HG03432 (cell line): ENCODE measurements at regions not wholly inside any gene's neighbourhood (a gene's known extent, or its start where the extent isn't known, plus 50 kb on each side); places are given as distances from the start of the nearest gene placed in this dataset.
"Not testable (repeated sequence)": the region's sequence is repeated elsewhere in the genome, so short reads cannot be mapped to it uniquely, and the experiment has no call there.

ENCODE experiments used
- ATAC-seq: cut with Tn5 transposase; IDR thresholded peaks from one replicate; pipeline ENCODE4 v1.9.1; 2021; ENCODE audit warnings: mild to moderate bottlenecking, moderate library complexity; ENCODE audit not compliant: unreplicated experiment

- ATAC-seq, result not testable (repeated sequence)
These were observed 223.7 kb upstream of the ANKRD20A1 start for GRCh38 chr9:67635067-67635466.

- ATAC-seq, result peak; percentile 59
These were observed 246.8 kb upstream of the ANKRD20A1 start for GRCh38 chr9:67611900-67612299.

- not testable (repeated sequence) for ATAC-seq
These were observed 248.9 kb upstream of the ANKRD20A1 start for GRCh38 chr9:67609872-67610271.

- ATAC-seq, result not testable (repeated sequence)
These were observed 249.3 kb upstream of the ANKRD20A1 start for GRCh38 chr9:67609435-67609834.

- not testable (repeated sequence) for ATAC-seq
These were observed 253.6 kb upstream of the ANKRD20A1 start for GRCh38 chr9:67605113-67605512.

- ATAC-seq, result not testable (repeated sequence)
These were observed 255.1 kb upstream of the ANKRD20A1 start for GRCh38 chr9:67603609-67604008.

- ATAC-seq, result not testable (repeated sequence)
These were observed 266.3 kb upstream of the ANKRD20A1 start for GRCh38 chr9:67592424-67592823.

GRCh38 chr9:67555874-67556273 lies 302.9 kb upstream of the ANKRD20A1 start:
- not testable (repeated sequence) for ATAC-seq

GRCh38 chr9:67550044-67550443 lies 308.7 kb upstream of the ANKRD20A1 start:
- not testable (repeated sequence) for ATAC-seq

- not testable (repeated sequence) for ATAC-seq
These were observed 328.9 kb upstream of the ANKRD20A1 start for GRCh38 chr9:67529834-67530233.

GRCh38 chr9:67516938-67517337 lies 341.8 kb upstream of the ANKRD20A1 start:
- not testable (repeated sequence) for ATAC-seq

- not testable (repeated sequence) for ATAC-seq
These were observed 344.1 kb upstream of the ANKRD20A1 start for GRCh38 chr9:67514587-67514986.

GRCh38 chr9:67503728-67504369 lies 354.9 kb upstream of the ANKRD20A1 start:
- not testable (repeated sequence) for ATAC-seq

- ATAC-seq, result not testable (repeated sequence)
These were observed 366.7 kb upstream of the ANKRD20A1 start for GRCh38 chr9:67492028-67492427.

GRCh38 chr9:67477465-67477864 lies 381.3 kb upstream of the ANKRD20A1 start:
- ATAC-seq, result peak; percentile 68

- ATAC-seq, result not testable (repeated sequence)
These were observed 388.0 kb upstream of the ANKRD20A1 start for GRCh38 chr9:67470739-67471138.

- peak; percentile 79 for ATAC-seq
These were observed 390.4 kb upstream of the ANKRD20A1 start for GRCh38 chr9:67468326-67468725.

- ATAC-seq, result not testable (repeated sequence)
These were observed 396.7 kb upstream of the ANKRD20A1 start for GRCh38 chr9:67461796-67462757.

GRCh38 chr9:67452941-67453340 lies 405.8 kb upstream of the ANKRD20A1 start:
- not testable (repeated sequence) for ATAC-seq

GRCh38 chr9:67442313-67442712 lies 416.4 kb upstream of the ANKRD20A1 start:
- ATAC-seq, result not testable (repeated sequence)

- ATAC-seq, result not testable (repeated sequence)
These were observed 421.7 kb upstream of the ANKRD20A1 start for GRCh38 chr9:67437011-67437410.

- ATAC-seq, result not testable (repeated sequence)
These were observed 432.5 kb upstream of the SPATA31A3 start for GRCh38 chr9:67424881-67425280.
